NCI-H1417 treated with DMSO at 0.1 percent for 48 hours (cell line): ENCODE measurements at regions not wholly inside any gene's neighbourhood (a gene's known extent, or its start where the extent isn't known, plus 50 kb on each side); places are given as distances from the start of the nearest gene placed in this dataset.

Source experiments
- DNase-seq: peaks from one replicate; lab custom pipeline; 2025; lab: John Stamatoyannopoulos, UW

GRCh38 chr13:59121507-59121906, 1042.2 kb downstream of the DIAPH3 start:
- no peak for DNase-seq

- DNase-seq = no peak
These were observed 1037.3 kb downstream of the DIAPH3 start for GRCh38 chr13:59126474-59126873.

- DNase-seq = no peak
These were observed 1029.8 kb downstream of the DIAPH3 start for GRCh38 chr13:59133903-59134302.

- no peak for DNase-seq
These were observed 1019.0 kb downstream of the DIAPH3 start for GRCh38 chr13:59144700-59145099.

- DNase-seq = no peak
These were observed 1018.3 kb downstream of the DIAPH3 start for GRCh38 chr13:59145381-59145780.

- DNase-seq = no peak
These were observed 1006.5 kb downstream of the DIAPH3 start for GRCh38 chr13:59157181-59157580.

GRCh38 chr13:59166174-59166573, 997.6 kb downstream of the DIAPH3 start:
- DNase-seq = no peak

GRCh38 chr13:59172076-59172475, 991.7 kb downstream of the DIAPH3 start:
- DNase-seq = no peak

GRCh38 chr13:59176775-59177174, 987.0 kb downstream of the DIAPH3 start:
- DNase-seq = no peak

- DNase-seq = no peak
These were observed 985.4 kb downstream of the DIAPH3 start for GRCh38 chr13:59178344-59178743.

- no peak for DNase-seq
These were observed 981.5 kb downstream of the DIAPH3 start for GRCh38 chr13:59182241-59182640.

- no peak for DNase-seq
These were observed 966.3 kb downstream of the DIAPH3 start for GRCh38 chr13:59197397-59197796.

GRCh38 chr13:59201841-59202240, 961.9 kb downstream of the DIAPH3 start:
- DNase-seq = no peak

GRCh38 chr13:59203855-59204254, 959.9 kb downstream of the DIAPH3 start:
- no peak for DNase-seq

GRCh38 chr13:59205501-59205900, 958.2 kb downstream of the DIAPH3 start:
- DNase-seq = no peak

- no peak for DNase-seq
These were observed 955.1 kb downstream of the DIAPH3 start for GRCh38 chr13:59208405-59209195.

- no peak for DNase-seq
These were observed 953.2 kb downstream of the DIAPH3 start for GRCh38 chr13:59210543-59210942.

GRCh38 chr13:59211606-59212005, 952.1 kb downstream of the DIAPH3 start:
- DNase-seq = no peak

- no peak for DNase-seq
These were observed 934.3 kb downstream of the DIAPH3 start for GRCh38 chr13:59229401-59229800.

GRCh38 chr13:59229861-59230260, 933.9 kb downstream of the DIAPH3 start:
- DNase-seq = no peak

GRCh38 chr13:59230484-59231264, 933.1 kb downstream of the DIAPH3 start:
- DNase-seq = no peak

GRCh38 chr13:59236309-59236919, 927.3 kb downstream of the DIAPH3 start:
- no peak for DNase-seq

- DNase-seq = no peak
These were observed 926.8 kb downstream of the DIAPH3 start for GRCh38 chr13:59236944-59237343.
